ENCODE measurements at regions not wholly inside any gene's neighbourhood (a gene's known extent, or its start where the extent isn't known, plus 50 kb on each side); places are given as distances from the start of the nearest gene placed in this dataset.
"Not testable (repeated sequence)": the region's sequence is repeated elsewhere in the genome, so short reads cannot be mapped to it uniquely, and the experiment has no call there.

- H3K79me2 ChIP-seq (ENCODE audit: control insufficient read depth, insufficient read depth, low read length) = no peaks in the 10 kb centered on the region
- CTCF ChIA-PET = interaction anchor here (0.7 kb wide), 1 partner anchor 121 kb away, joined by 3 read pairs; no protein-coding TSS in a partner anchor
- no peaks in the 10 kb centered on the region for H4K20me1 ChIP-seq (replicated peaks; ENCODE audit: control insufficient read depth, extremely low read depth, insufficient read depth, low read length)
- dilution Hi-C loops (cut with MboI; ENCODE audit: extremely low pct_ligation_motif_present, low sequenced_read_pairs) (no loop called here), intact Hi-C loops (cut with micrococcal nuclease) (no loop called here)
- no TSS peak for BruUV-seq (replicated peaks)
- FAIRE-seq (no peak), DNase-seq (ENCODE audit: low read depth, low spot score) (no peak)
- POLR2A ChIA-PET = no interaction called here
- H3K9ac ChIP-seq (replicated peaks; ENCODE audit: extremely low read depth, insufficient read depth, low read length) = no peak overlapping the region
- H3K4me2 ChIP-seq (ENCODE audit: insufficient read depth, low read length) = no peak overlapping the region
- H2AFZ ChIP-seq (ENCODE audit: low read depth, low read length) = no peak overlapping the region
- no peak for TF ChIP-seq CTCF (IDR thresholded peaks at IDR 0.05; ENCODE audit: extremely low read depth in 1 of 2, insufficient read depth in 1 of 2, low read depth in 1 of 2, low read length in 2 of 2)
- no peaks in the 10 kb centered on the region for H3K9me3 ChIP-seq (replicated peaks; ENCODE audit: control insufficient read depth, insufficient read depth, low read length)
- no peaks in the 10 kb centered on the region for H3K4me1 ChIP-seq (ENCODE audit: control insufficient read depth, extremely low read depth, insufficient read depth, low read length)
- no peak overlapping the region for H3K27ac ChIP-seq (ENCODE audit: insufficient read depth, low read depth, low read length)
- H3K27me3 ChIP-seq (ENCODE audit: control insufficient read depth in 2 of 2, insufficient read depth in 2 of 2, low read length in 2 of 2) = no peaks in the 10 kb centered on the region
- no peaks in the 10 kb centered on the region for H3K36me3 ChIP-seq (ENCODE audit: control insufficient read depth in 2 of 2, extremely low read depth in 1 of 2, insufficient read depth in 2 of 2, low read length in 2 of 2)
- no peaks in the 10 kb centered on the region for H3K9me1 ChIP-seq (replicated peaks; ENCODE audit: control insufficient read depth, extremely low read depth, insufficient read depth, low read length)
- H3K4me3 ChIP-seq (replicated peaks in 1 of 3; ENCODE audit: insufficient read depth in 1 of 3, low read depth in 1 of 3, low read length in 3 of 3) = no peak overlapping the region
Measured at GRCh38 chr1:65084066-65084465, 63.9 kb upstream of the AK4 start.

- BruUV-seq (replicated peaks); FAIRE-seq; H3K9me3 ChIP-seq (replicated peaks; ENCODE audit: control insufficient read depth, insufficient read depth, low read length); H3K27me3 ChIP-seq (ENCODE audit: control insufficient read depth in 2 of 2, insufficient read depth in 2 of 2, low read length in 2 of 2); H3K79me2 ChIP-seq (ENCODE audit: control insufficient read depth, insufficient read depth, low read length); H2AFZ ChIP-seq (ENCODE audit: low read depth, low read length); POLR2A ChIA-PET; dilution Hi-C loops (cut with MboI; ENCODE audit: extremely low pct_ligation_motif_present, low sequenced_read_pairs); H3K4me3 ChIP-seq (replicated peaks in 1 of 3; ENCODE audit: insufficient read depth in 1 of 3, low read depth in 1 of 3, low read length in 3 of 3); H3K4me2 ChIP-seq (ENCODE audit: insufficient read depth, low read length); H4K20me1 ChIP-seq (replicated peaks; ENCODE audit: control insufficient read depth, extremely low read depth, insufficient read depth, low read length); H3K9ac ChIP-seq (replicated peaks; ENCODE audit: extremely low read depth, insufficient read depth, low read length); intact Hi-C loops (cut with micrococcal nuclease); H3K9me1 ChIP-seq (replicated peaks; ENCODE audit: control insufficient read depth, extremely low read depth, insufficient read depth, low read length); DNase-seq (ENCODE audit: low read depth, low spot score); H3K4me1 ChIP-seq (ENCODE audit: control insufficient read depth, extremely low read depth, insufficient read depth, low read length); H3K27ac ChIP-seq (ENCODE audit: insufficient read depth, low read depth, low read length); H3K36me3 ChIP-seq (ENCODE audit: control insufficient read depth in 2 of 2, extremely low read depth in 1 of 2, insufficient read depth in 2 of 2, low read length in 2 of 2): not testable (repeated sequence)
- CTCF ChIA-PET = interaction anchor here (1.6 kb wide), 1 partner anchor 12 kb away, joined by 4 read pairs; no protein-coding TSS in a partner anchor
Measured at GRCh38 chr1:65087519-65087918, 60.5 kb upstream of the AK4 start.
